Activated naive CD4-positive, alpha-beta T cell treated with anti-CD3 and anti-CD28 coated beads, Interleukin-2, amount 50 U/mL, for 72 hours (primary cell): ENCODE measurements at regions not wholly inside any gene's neighbourhood (a gene's known extent, or its start where the extent isn't known, plus 50 kb on each side); places are given as distances from the start of the nearest gene placed in this dataset.

ENCODE experiments used
- ATAC-seq, 2 donors: fragments of 150-1000 bp; cut with Tn5 transposase; 2 replicates each; pipeline ENCODE4 v1.10.0; 2021; ENCODE audit warnings: mild to moderate bottlenecking in 2 of 2, moderate library complexity in 2 of 2
- DNase-seq, 2 donors: peaks; one replicate each; pipeline ENCODE4 v3.0.0; 2021 to 2022; ENCODE audit warnings: low spot score in 2 of 2
- H3K27ac Mint-ChIP-seq, 2 donors: one replicate each; pipeline ENCODE4 v1.8.0; 2022; ENCODE audit warnings: mild to moderate bottlenecking in 2 of 2, mixed read lengths in 2 of 2
- H3K36me3 Mint-ChIP-seq, 2 donors: one replicate each; pipeline ENCODE4 v1.8.0; 2022; ENCODE audit warnings: mixed read lengths in 2 of 2
- H3K9me3 Mint-ChIP-seq, 2 donors: one replicate each; pipeline ENCODE4 v1.8.0; 2022; ENCODE audit warnings: mixed read lengths in 2 of 2

- H3K9me3 Mint-ChIP-seq = peaks cover 18 to 32% of the 10 kb centered on the region in 2 donors
- DNase-seq (no peak), ATAC-seq (no peak)
- no peak overlapping the region for H3K27ac Mint-ChIP-seq
- peaks cover 0 to 10% of the 10 kb centered on the region in 2 donors for H3K36me3 Mint-ChIP-seq
These were observed 1279.9 kb upstream of the TMPRSS15 start for GRCh38 chr21:19683492-19683891.

DNA sequence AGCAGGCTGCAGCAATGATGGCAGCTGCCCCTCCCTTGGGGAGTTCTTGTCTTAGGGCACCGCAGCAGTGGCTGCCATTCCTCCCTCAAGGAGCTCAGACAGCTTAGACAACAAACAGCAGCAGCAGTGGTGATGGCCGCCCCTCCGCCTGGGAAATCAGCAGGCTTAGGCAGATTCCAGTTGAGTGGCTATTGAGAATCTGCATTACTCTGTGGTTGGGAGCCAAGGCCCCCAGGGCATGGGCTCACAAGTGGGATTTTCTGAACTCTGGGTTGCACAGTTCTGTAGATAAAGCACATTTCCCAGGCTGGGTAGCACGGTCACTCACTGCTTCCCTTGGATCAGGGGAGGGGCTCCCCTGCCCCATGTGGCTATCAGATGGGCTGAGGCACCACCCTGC lies 1280.7 kb upstream of the TMPRSS15 start:
- Mint-ChIP-seq H3K9me3 (peaks cover 13 to 27% of the 10 kb centered on the region in 2 donors), H3K36me3 (peaks cover 0 to 10% of the 10 kb centered on the region in 2 donors), H3K27ac (no peak overlapping the region)
- DNase-seq (no peak), ATAC-seq (no peak)

DNA sequence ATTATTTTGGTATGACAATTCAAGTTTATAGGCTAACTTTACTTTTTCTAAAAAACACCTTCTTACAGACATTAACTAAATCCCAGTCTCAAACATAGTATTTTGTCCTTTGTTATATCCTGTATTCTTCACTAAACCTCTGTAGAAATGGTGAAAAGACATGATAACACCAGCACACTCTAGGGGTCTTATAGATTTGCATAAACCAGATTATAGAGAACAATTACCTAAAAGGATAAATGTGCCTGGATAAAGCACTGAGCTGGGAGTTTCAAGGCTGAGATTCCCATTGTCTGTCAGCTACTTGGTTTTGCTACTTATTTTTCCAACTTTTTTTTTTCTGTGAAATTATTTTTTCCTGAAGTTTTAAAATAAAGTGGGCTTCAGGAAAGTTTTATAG lies 1288.6 kb upstream of the TMPRSS15 start:
- no peak overlapping the region for H3K27ac Mint-ChIP-seq
- H3K9me3 Mint-ChIP-seq = peaks cover 15 to 18% of the 10 kb centered on the region in 2 donors
- ATAC-seq (no peak), DNase-seq (no peak)
- no peaks in the 10 kb centered on the region for H3K36me3 Mint-ChIP-seq

- H3K9me3 Mint-ChIP-seq = peaks cover 16 to 23% of the 10 kb centered on the region in 2 donors
- ATAC-seq = no peak
- no peak overlapping the region for H3K27ac Mint-ChIP-seq
- no peaks in the 10 kb centered on the region for H3K36me3 Mint-ChIP-seq
- no peak for DNase-seq
These were observed 1292.2 kb upstream of the TMPRSS15 start for GRCh38 chr21:19695796-19696195.

DNA sequence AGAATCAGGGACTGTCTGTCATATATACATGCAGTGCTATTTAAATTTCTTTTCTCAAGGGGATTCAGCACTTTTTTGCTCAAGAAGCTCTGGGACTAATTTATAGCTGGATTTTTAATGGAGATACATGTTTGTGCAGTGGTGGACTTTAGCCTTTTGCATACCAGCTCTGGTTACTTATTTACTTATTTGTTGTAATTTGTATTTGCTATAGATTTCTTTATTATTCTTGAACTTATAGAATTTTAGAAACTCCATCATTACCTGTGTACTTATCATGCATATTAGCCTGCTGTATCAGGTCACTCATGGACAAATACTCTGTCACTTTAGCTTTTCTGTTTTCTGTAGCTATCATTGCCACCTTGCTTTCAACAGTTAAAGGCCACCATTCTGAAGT lies 1296.9 kb upstream of the TMPRSS15 start:
- H3K27ac Mint-ChIP-seq = no peak overlapping the region
- H3K36me3 Mint-ChIP-seq = peaks cover 0 to 11% of the 10 kb centered on the region in 2 donors
- peaks cover 32 to 38% of the 10 kb centered on the region in 2 donors for H3K9me3 Mint-ChIP-seq
- DNase-seq = no peak
- no peak for ATAC-seq

- Mint-ChIP-seq H3K36me3 (peaks cover 0 to 11% of the 10 kb centered on the region in 2 donors), H3K9me3 (peaks cover 28 to 35% of the 10 kb centered on the region in 2 donors), H3K27ac (no peak overlapping the region)
- ATAC-seq (no peak), DNase-seq (no peak)
These were observed 1295.5 kb upstream of the NCAM2 start for GRCh38 chr21:19702726-19703125.

DNA sequence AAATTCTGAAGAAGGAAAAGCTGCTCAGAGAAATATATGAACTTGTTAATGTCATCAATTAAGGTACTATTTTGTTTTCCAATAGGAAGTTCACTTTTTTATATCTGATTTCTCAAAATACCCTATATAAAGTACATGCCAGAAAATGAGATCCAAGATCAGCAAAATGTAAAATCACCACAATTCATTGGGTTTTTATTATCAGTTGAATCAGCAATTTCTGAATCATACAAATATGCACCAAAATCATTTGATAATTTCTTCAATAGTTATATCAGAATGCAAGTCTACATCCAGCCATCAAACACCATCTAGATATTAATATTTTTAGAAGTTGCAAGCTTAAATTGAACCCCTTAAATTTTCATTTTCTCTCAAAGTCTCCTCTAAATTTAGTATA lies 1293.4 kb upstream of the NCAM2 start:
- peaks cover 21 to 27% of the 10 kb centered on the region in 2 donors for H3K9me3 Mint-ChIP-seq

GRCh38 chr21:19712441-19712840 lies 1285.8 kb upstream of the NCAM2 start:
- Mint-ChIP-seq H3K27ac (no peak overlapping the region), H3K36me3 (peaks cover 0 to 4% of the 10 kb centered on the region in 2 donors), H3K9me3 (peaks cover 16% of the 10 kb centered on the region in 2 donors)
- no peak for ATAC-seq
- no peak for DNase-seq

More for the DNA sequence above, 1293.4 kb upstream of the NCAM2 start:
- peaks cover 0 to 11% of the 10 kb centered on the region in 2 donors for H3K36me3 Mint-ChIP-seq
- ATAC-seq (no peak), DNase-seq (no peak)
- H3K27ac Mint-ChIP-seq = no peak overlapping the region

- no peak for DNase-seq
- Mint-ChIP-seq H3K27ac (no peak overlapping the region), H3K36me3 (peaks cover 0 to 4% of the 10 kb centered on the region in 2 donors), H3K9me3 (peaks cover 16% of the 10 kb centered on the region in 2 donors)
- ATAC-seq = no peak
These were observed 1284.9 kb upstream of the NCAM2 start for GRCh38 chr21:19713313-19713712.

- Mint-ChIP-seq H3K36me3 (no peaks in the 10 kb centered on the region), H3K27ac (no peak overlapping the region), H3K9me3 (peaks cover 12% of the 10 kb centered on the region in 2 donors)
- DNase-seq = no peak
- no peak for ATAC-seq
These were observed 1274.1 kb upstream of the NCAM2 start for GRCh38 chr21:19724081-19724480.

DNA sequence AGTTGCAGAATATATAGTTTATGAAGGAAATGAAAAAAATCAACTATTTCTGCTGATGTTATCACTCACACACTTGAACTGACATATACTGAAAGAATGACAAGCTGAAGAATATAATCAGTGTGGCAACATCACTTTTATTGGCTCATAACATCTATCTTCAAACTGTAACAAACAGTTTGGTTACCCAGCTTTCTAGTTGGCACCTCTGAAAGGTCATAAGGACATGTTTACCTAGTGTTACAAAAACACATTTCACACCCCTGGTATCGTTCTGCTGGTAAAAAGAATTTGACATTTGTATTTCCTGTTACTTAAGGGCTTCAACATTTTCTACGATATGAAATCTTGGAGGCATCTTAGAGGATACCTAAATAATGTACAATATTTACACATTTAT lies 1267.0 kb upstream of the NCAM2 start:
- DNase-seq (no peak), ATAC-seq (no peak)
- Mint-ChIP-seq H3K27ac (no peak overlapping the region), H3K36me3 (no peaks in the 10 kb centered on the region), H3K9me3 (peaks cover 5 to 14% of the 10 kb centered on the region in 2 donors)

DNA sequence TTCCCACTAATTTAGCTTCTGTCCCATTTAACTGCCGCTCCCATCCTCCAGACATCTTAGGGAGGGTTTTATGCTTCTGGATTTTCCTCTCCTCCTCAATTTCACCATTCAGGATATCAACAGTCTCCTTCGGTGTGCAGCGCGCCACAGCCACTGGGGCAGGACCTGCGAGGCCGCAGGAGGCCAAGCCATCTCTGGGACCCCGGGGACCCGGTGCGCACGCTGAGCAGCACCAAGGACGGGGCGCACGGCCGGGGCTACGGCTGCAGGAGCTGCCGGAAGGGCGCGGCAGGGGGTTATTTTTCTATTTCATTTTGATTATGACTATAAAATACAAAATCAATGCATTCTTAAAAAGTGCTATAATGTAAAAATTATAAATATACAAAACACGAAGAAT lies 1238.4 kb upstream of the NCAM2 start:
- H3K9me3 Mint-ChIP-seq = peaks cover 6 to 18% of the 10 kb centered on the region in 2 donors
- no peak for DNase-seq
- no peaks in the 10 kb centered on the region for H3K36me3 Mint-ChIP-seq
- no peak for ATAC-seq
- peak overlapping the region in 1 of 2 donors; percentile 44 for H3K27ac Mint-ChIP-seq

GRCh38 chr21:19767546-19767945 lies 1230.7 kb upstream of the NCAM2 start:
- no peaks in the 10 kb centered on the region for H3K36me3 Mint-ChIP-seq
- no peak overlapping the region for H3K27ac Mint-ChIP-seq
- ATAC-seq = no peak
- no peak for DNase-seq
- H3K9me3 Mint-ChIP-seq = peaks cover 19% of the 10 kb centered on the region in 2 donors

GRCh38 chr21:19771881-19772280 lies 1226.3 kb upstream of the NCAM2 start:
- no peak overlapping the region for H3K27ac Mint-ChIP-seq
- ATAC-seq (no peak), DNase-seq (no peak)
- H3K9me3 Mint-ChIP-seq = peaks cover 14 to 18% of the 10 kb centered on the region in 2 donors
- H3K36me3 Mint-ChIP-seq = no peaks in the 10 kb centered on the region

GRCh38 chr21:19776076-19776475 lies 1222.1 kb upstream of the NCAM2 start:
- H3K9me3 Mint-ChIP-seq = peaks cover 10 to 13% of the 10 kb centered on the region in 2 donors
- DNase-seq (no peak), ATAC-seq (no peak)
- no peak overlapping the region for H3K27ac Mint-ChIP-seq
- no peaks in the 10 kb centered on the region for H3K36me3 Mint-ChIP-seq

- Mint-ChIP-seq H3K27ac (no peak overlapping the region), H3K9me3 (peaks cover 21 to 24% of the 10 kb centered on the region in 2 donors), H3K36me3 (peaks cover 7 to 8% of the 10 kb centered on the region in 2 donors)
- ATAC-seq = no peak
- no peak for DNase-seq
These were observed 1216.1 kb upstream of the NCAM2 start for GRCh38 chr21:19781881-19782652.

DNA sequence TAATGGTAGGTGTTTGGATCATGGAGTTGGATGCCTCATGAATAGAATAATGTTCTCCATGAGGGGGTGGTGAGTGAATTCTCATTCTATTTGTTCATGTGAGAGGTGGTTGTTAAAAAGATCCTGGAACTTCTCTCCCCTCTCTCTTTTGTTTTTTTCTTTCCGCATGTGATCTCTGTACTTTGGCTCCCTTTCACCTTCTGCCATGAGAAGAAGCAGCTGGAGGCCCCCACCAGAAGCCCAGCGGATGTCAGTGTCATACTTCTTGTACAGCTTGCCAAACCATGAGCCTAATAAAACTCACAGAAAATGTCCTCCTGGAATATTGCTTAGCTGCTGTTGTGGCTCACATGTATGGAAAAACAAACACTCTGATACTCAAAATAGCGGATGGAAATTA lies 1212.3 kb upstream of the NCAM2 start:
- Mint-ChIP-seq H3K36me3 (peaks cover 7 to 8% of the 10 kb centered on the region in 2 donors), H3K9me3 (peaks cover 18 to 21% of the 10 kb centered on the region in 2 donors), H3K27ac (no peak overlapping the region)
- DNase-seq = no peak
- no peak for ATAC-seq

- no peak overlapping the region for H3K27ac Mint-ChIP-seq
- H3K9me3 Mint-ChIP-seq = peaks cover 5 to 7% of the 10 kb centered on the region in 2 donors
- DNase-seq (no peak), ATAC-seq (no peak)
- peaks cover 5 to 7% of the 10 kb centered on the region in 2 donors for H3K36me3 Mint-ChIP-seq
These were observed 1206.2 kb upstream of the NCAM2 start for GRCh38 chr21:19792004-19792403.
